IMR-90 (cell line): ENCODE measurements at regions not wholly inside any gene's neighbourhood (a gene's known extent, or its start where the extent isn't known, plus 50 kb on each side); places are given as distances from the start of the nearest gene placed in this dataset.
A peak's percentile ranks its signal among the peaks of the same experiment; 100 is the strongest.

Source experiments
- ATAC-seq: fragments of 200-7000 bp; cut with Tn5 transposase; 2 replicates; pipeline ENCODE4 v1.9.1; 2020; ENCODE audit warnings: low read depth, mild to moderate bottlenecking, moderate library complexity
- BruUV-seq: library from RNA; stranded (reverse); fragments of 400-500 nt; replicated peaks from 2 replicates; lab custom pipeline; 2021; lab: Mats Ljungman, UMichigan
- CTCF ChIA-PET: fragments of 300-600 bp; formaldehyde crosslinking; extraction: SDS; loops from one replicate; lab custom pipeline; 2021; ENCODE audit warnings: antibody characterized with exemption; lab: Yijun Ruan, JAX
- POLR2A ChIA-PET: fragments of 300-600 bp; sonication (Branson Sonifier 250); formaldehyde crosslinking; loops from one replicate; lab custom pipeline; 2022; ENCODE audit warnings: antibody characterized with exemption; ENCODE audit not compliant: unreplicated experiment; lab: Charles Lee
- DNase-seq: peaks from one replicate; pipeline ENCODE4 v3.0.0; 2013
- H2AFZ ChIP-seq: replicated peaks from 2 replicates; pipeline ENCODE3; 2013; ENCODE audit warnings: low read length, mild to moderate bottlenecking; ENCODE audit not compliant: poor library complexity
- H2AK5ac ChIP-seq: 2 replicates; pipeline ENCODE4 v1.6.1; 2013; ENCODE audit warnings: low read depth, low read length, inconsistent platforms
- H2AK9ac ChIP-seq: replicated peaks from 2 replicates; pipeline ENCODE3; 2013; ENCODE audit warnings: mild to moderate bottlenecking, low read depth, low read length, moderate library complexity; ENCODE audit not compliant: poor library complexity
- H2BK120ac ChIP-seq: 2 replicates; pipeline ENCODE4 v1.6.1; 2013; ENCODE audit warnings: low read depth, low read length, inconsistent platforms
- H2BK15ac ChIP-seq: 3 replicates; pipeline ENCODE4 v1.6.1; 2013; ENCODE audit warnings: low read depth, low read length, inconsistent platforms
- H2BK20ac ChIP-seq: 2 replicates; pipeline ENCODE4 v1.6.1; 2013; ENCODE audit warnings: low read depth, mild to moderate bottlenecking, inconsistent platforms, low read length, moderate library complexity
- H2BK5ac ChIP-seq: 2 replicates; pipeline ENCODE4 v1.6.1; 2013; ENCODE audit warnings: mild to moderate bottlenecking, low read depth, low read length, inconsistent platforms; ENCODE audit not compliant: poor library complexity, severe bottlenecking
- H3K14ac ChIP-seq: replicated peaks from 2 replicates; pipeline ENCODE4 v1.6.1; 2013; ENCODE audit warnings: low read depth, low read length, inconsistent platforms
- H3K18ac ChIP-seq: 2 replicates; pipeline ENCODE4 v1.6.1; 2013; ENCODE audit warnings: low read depth, low read length, control low read depth
- H3K23ac ChIP-seq: 2 replicates; pipeline ENCODE4 v1.6.1; 2013; ENCODE audit warnings: low read depth, low read length, inconsistent platforms
- H3K27ac ChIP-seq: 2 replicates; pipeline ENCODE4 v1.5.1; 2013; ENCODE audit warnings: mild to moderate bottlenecking, control low read depth, low read length; ENCODE audit not compliant: insufficient read depth
- H3K27me3 ChIP-seq: 2 replicates; pipeline ENCODE4 v1.6.1; 2013; ENCODE audit warnings: low read length; ENCODE audit not compliant: control insufficient read depth, insufficient read depth
- H3K36me3 ChIP-seq: 2 replicates; pipeline ENCODE4 v1.6.1; 2013; ENCODE audit warnings: low read length, mixed read lengths; ENCODE audit not compliant: control insufficient read depth, insufficient read depth
- H3K4ac ChIP-seq: 2 replicates; pipeline ENCODE4 v1.6.1; 2013; ENCODE audit warnings: low read depth, low read length, inconsistent platforms
- H3K4me1 ChIP-seq: 2 replicates; pipeline ENCODE4 v1.6.1; 2013; ENCODE audit warnings: low read length, mixed read lengths; ENCODE audit not compliant: control insufficient read depth, insufficient read depth
- H3K4me2 ChIP-seq: 2 replicates; pipeline ENCODE4 v1.6.1; 2013; ENCODE audit warnings: low read depth, mild to moderate bottlenecking, control low read depth, low read length, moderate library complexity
- H3K4me3 ChIP-seq: 2 replicates; pipeline ENCODE4 v1.5.1; 2013; ENCODE audit warnings: low read depth, mild to moderate bottlenecking, control low read depth, low read length, moderate library complexity; ENCODE audit not compliant: insufficient read depth
- H3K56ac ChIP-seq: 2 replicates; pipeline ENCODE4 v1.6.1; 2013; ENCODE audit warnings: low read length, inconsistent platforms; ENCODE audit not compliant: insufficient read depth; ENCODE audit errors: extremely low read depth
- H3K79me1 ChIP-seq, 2 experiments: 2 replicates each; pipeline ENCODE4 v1.6.1; 2013; ENCODE audit warnings: low read length in 2 of 2, inconsistent platforms in 1 of 2, low read depth in 1 of 2
- H3K9ac ChIP-seq: 2 replicates; pipeline ENCODE4 v1.6.1; 2013; ENCODE audit warnings: low read depth, low read length, control low read depth
- H3K9me1 ChIP-seq: 2 replicates; pipeline ENCODE4 v1.6.1; 2013; ENCODE audit warnings: low read length, inconsistent platforms; ENCODE audit not compliant: insufficient read depth
- H3K9me3 ChIP-seq: 2 replicates; pipeline ENCODE4 v1.6.1; 2013; ENCODE audit warnings: low read length; ENCODE audit not compliant: control insufficient read depth, insufficient read depth
- H4K20me1 ChIP-seq: 2 replicates; pipeline ENCODE4 v1.6.1; 2013; ENCODE audit warnings: low read length, inconsistent platforms; ENCODE audit not compliant: insufficient read depth
- H4K5ac ChIP-seq: 2 replicates; pipeline ENCODE4 v1.6.1; 2013; ENCODE audit warnings: mild to moderate bottlenecking, low read depth, low read length, control low read depth
- H4K8ac ChIP-seq, 2 experiments: 2 replicates each; pipeline ENCODE4 v1.6.1; 2013; ENCODE audit warnings: low read depth in 2 of 2, low read length in 2 of 2, control low read depth in 1 of 2, inconsistent platforms in 1 of 2
- H4K91ac ChIP-seq: 2 replicates; pipeline ENCODE4 v1.6.1; 2013; ENCODE audit warnings: low read depth, low read length, inconsistent platforms; ENCODE audit not compliant: insufficient read depth
- CEBPB ChIP-seq: IDR thresholded peaks from 2 replicates; pipeline ENCODE4 v1.6.1; 2012; ENCODE audit warnings: low read depth, low read length, improper control_type of control experiment
- NFE2L2 ChIP-seq: fragments of 150-350 bp; IDR thresholded peaks from 2 replicates; pipeline ENCODE4 v1.6.1; 2016; ENCODE audit warnings: low read depth, mild to moderate bottlenecking, low read length
- WGBS, 2 experiments: methylation state at CpG; one replicate each; pipeline versions ENCODE4 v1.1.5 to v1.1.7; 2013; ENCODE audit warnings: missing lambda C conversion rate in 2 of 2; ENCODE audit not compliant: insufficient read length in 1 of 2; ENCODE audit errors: extremely low coverage in 2 of 2; 5-methylcytosine and 5-hydroxymethylcytosine counted together
- dilution Hi-C: fragments of 300-500 bp; cut with HindIII; formaldehyde crosslinking; loops from one replicate; pipeline ENCODE4 v1.14.3; 2018; ENCODE audit warnings: low sequenced_read_pairs; ENCODE audit not compliant: unreplicated experiment
- in situ Hi-C: fragments of 300-500 bp; cut with MboI; formaldehyde crosslinking; loops from 3 replicates; pipeline ENCODE4 v1.14.3; 2019; ENCODE audit warnings: low sequenced_read_pairs, inconsistent platforms, mixed read lengths
- intact Hi-C: fragments of 100-400 bp; cut with micrococcal nuclease; formaldehyde crosslinking; loops from 2 replicates; pipeline ENCODE4 v1.10.0; 2022

GRCh38 chr6:92577077-92577719, 842.2 kb downstream of the EPHA7 start:
- Histone ChIP-seq H3K4me3 (no peak overlapping the region), H3K9me1 (no peaks in the 10 kb centered on the region), H2BK120ac (no peak overlapping the region), H3K56ac (no peak overlapping the region), H2BK15ac (no peak overlapping the region), H2AK5ac (no peak overlapping the region), H3K18ac (no peak overlapping the region), H3K27ac (no peak overlapping the region), H3K4me1 (0 out of 2 replicates have a peak, but pooled peaks cover 2% of the 10 kb centered on the region), H3K4ac (no peak overlapping the region), H3K27me3 (no peaks in the 10 kb centered on the region), H3K36me3 (no peaks in the 10 kb centered on the region), H3K4me2 (no peak overlapping the region), H4K20me1 (no peaks in the 10 kb centered on the region), H3K79me1 (no peaks in the 10 kb centered on the region), H4K8ac (no peak overlapping the region), H4K5ac (no peak overlapping the region), H3K23ac (no peak overlapping the region), H2AK9ac (no peak overlapping the region), H3K9me3 (no peaks in the 10 kb centered on the region; the same call in 1 of the 2 replicates), H2BK20ac (no peak overlapping the region), H2BK5ac (no peak overlapping the region), H3K14ac (no peak overlapping the region), H3K9ac (no peak overlapping the region), H4K91ac (no peak overlapping the region), H2AFZ (no peak overlapping the region)
- no CpG with 5 or more reads among the region's 2 CpGs for WGBS, 2 experiments
- DNase-seq (peak; percentile 50), ATAC-seq (peak; percentile 81)
- CTCF ChIA-PET = interaction anchor here (0.6 kb wide), 1 partner anchor 1287 kb away, joined by 4 read pairs; no protein-coding TSS in a partner anchor
- in situ Hi-C loops = no loop called here
- BruUV-seq = no TSS peak
- TF ChIP-seq CEBPB = no peak
- 0 out of 2 replicates have a peak, but pooled peaks have one; percentile 7 for TF ChIP-seq NFE2L2
- POLR2A ChIA-PET = no interaction called here
- intact Hi-C loops = no loop called here
- dilution Hi-C loops = no loop called here
